ENCODE measurements at regions not wholly inside any gene's neighbourhood (a gene's known extent, or its start where the extent isn't known, plus 50 kb on each side); places are given as distances from the start of the nearest gene placed in this dataset.

- Mint-ChIP-seq H3K27ac (no peak overlapping the region), H3K27me3 (ENCODE audit: insufficient read depth, low read depth, poor library complexity) (no peaks in the 10 kb centered on the region), H3K9me3 (no peaks in the 10 kb centered on the region), H3K4me1 (peaks cover 12% of the 10 kb centered on the region), H3K36me3 (ENCODE audit: low read depth) (no peaks in the 10 kb centered on the region), H3K4me3 (no peak overlapping the region)
- H3K9me2 ChIP-seq (ENCODE audit: insufficient read depth), result 0 out of 2 replicates have a peak, but pooled peaks cover 3% of the 10 kb centered on the region
- H3K79me2 ChIP-seq (replicated peaks; ENCODE audit: insufficient read depth), result no peaks in the 10 kb centered on the region
- DNase-seq (ENCODE audit: low spot score) (no peak), ATAC-seq (no peak)
- H3K36me3 ChIP-seq (ENCODE audit: insufficient read depth), result no peaks in the 10 kb centered on the region
- H3K27me3 ChIP-seq (ENCODE audit: insufficient read depth), result no peaks in the 10 kb centered on the region
- H3F3A ChIP-seq (replicated peaks; ENCODE audit: low read depth), result no peaks in the 10 kb centered on the region
- no peak overlapping the region for H3K4me2 ChIP-seq
- no peak overlapping the region for H3K27ac ChIP-seq (ENCODE audit: low read depth)
- H3K4me1 ChIP-seq (ENCODE audit: insufficient read depth), result peaks cover 14% of the 10 kb centered on the region
- TF ChIP-seq ZNF462 (CRISPR knock-in tag; IDR thresholded peaks at IDR 0.05), result no peak
- TF ChIP-seq JUNB (IDR thresholded peaks at IDR 0.05; ENCODE audit: unreplicated experiment), result no peak
- no peak for TF ChIP-seq POLR2AphosphoS5 (IDR thresholded peaks at IDR 0.05; ENCODE audit: low read depth)
- H2AFZ ChIP-seq, result no peak overlapping the region
- H3K4me3 ChIP-seq, result no peak overlapping the region
- H4K20me1 ChIP-seq (replicated peaks; ENCODE audit: insufficient read depth), result no peaks in the 10 kb centered on the region
Measured at GRCh38 chr3:24812116-24812515, 317.5 kb upstream of the THRB start.

- Histone ChIP-seq H3K27ac (ENCODE audit: low read depth) (no peak overlapping the region), H3F3A (replicated peaks; ENCODE audit: low read depth) (no peaks in the 10 kb centered on the region), H4K20me1 (replicated peaks; ENCODE audit: insufficient read depth) (no peaks in the 10 kb centered on the region), H3K27me3 (ENCODE audit: insufficient read depth) (no peaks in the 10 kb centered on the region), H3K9me2 (ENCODE audit: insufficient read depth) (no peaks in the 10 kb centered on the region), H2AFZ (no peak overlapping the region), H3K79me2 (replicated peaks; ENCODE audit: insufficient read depth) (no peaks in the 10 kb centered on the region), H3K4me3 (no peak overlapping the region), H3K4me2 (no peak overlapping the region), H3K36me3 (ENCODE audit: insufficient read depth) (no peaks in the 10 kb centered on the region), H3K4me1 (ENCODE audit: insufficient read depth) (no peaks in the 10 kb centered on the region)
- DNase-seq (ENCODE audit: low spot score), result no peak
- no peak overlapping the region for H3K4me3 Mint-ChIP-seq
- no peak for ATAC-seq
- peaks cover 3% of the 10 kb centered on the region; the same call in 2 of the 3 replicates for H3K4me1 Mint-ChIP-seq
- no peak overlapping the region for H3K27ac Mint-ChIP-seq
- TF ChIP-seq, protein P1, sequence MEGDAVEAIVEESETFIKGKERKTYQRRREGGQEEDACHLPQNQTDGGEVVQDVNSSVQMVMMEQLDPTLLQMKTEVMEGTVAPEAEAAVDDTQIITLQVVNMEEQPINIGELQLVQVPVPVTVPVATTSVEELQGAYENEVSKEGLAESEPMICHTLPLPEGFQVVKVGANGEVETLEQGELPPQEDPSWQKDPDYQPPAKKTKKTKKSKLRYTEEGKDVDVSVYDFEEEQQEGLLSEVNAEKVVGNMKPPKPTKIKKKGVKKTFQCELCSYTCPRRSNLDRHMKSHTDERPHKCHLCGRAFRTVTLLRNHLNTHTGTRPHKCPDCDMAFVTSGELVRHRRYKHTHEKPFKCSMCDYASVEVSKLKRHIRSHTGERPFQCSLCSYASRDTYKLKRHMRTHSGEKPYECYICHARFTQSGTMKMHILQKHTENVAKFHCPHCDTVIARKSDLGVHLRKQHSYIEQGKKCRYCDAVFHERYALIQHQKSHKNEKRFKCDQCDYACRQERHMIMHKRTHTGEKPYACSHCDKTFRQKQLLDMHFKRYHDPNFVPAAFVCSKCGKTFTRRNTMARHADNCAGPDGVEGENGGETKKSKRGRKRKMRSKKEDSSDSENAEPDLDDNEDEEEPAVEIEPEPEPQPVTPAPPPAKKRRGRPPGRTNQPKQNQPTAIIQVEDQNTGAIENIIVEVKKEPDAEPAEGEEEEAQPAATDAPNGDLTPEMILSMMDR (conservative IDR thresholded peaks at IDR 0.05; ENCODE audit: low read depth in 2 of 2), result no peak
- TF ChIP-seq JUNB (IDR thresholded peaks at IDR 0.05; ENCODE audit: unreplicated experiment) (no peak), ETS1 (IDR thresholded peaks at IDR 0.05) (no peak), EZH2 (IDR thresholded peaks at IDR 0.05; ENCODE audit: low read depth, unreplicated experiment) (no peak), EZH2phosphoT487 (IDR thresholded peaks at IDR 0.05; ENCODE audit: unreplicated experiment) (no peak)
- no peaks in the 10 kb centered on the region for H3K9me3 Mint-ChIP-seq
- no peaks in the 10 kb centered on the region for H3K27me3 Mint-ChIP-seq (ENCODE audit: insufficient read depth, low read depth, poor library complexity)
- no peaks in the 10 kb centered on the region for H3K36me3 Mint-ChIP-seq (ENCODE audit: low read depth)
Measured at GRCh38 chr3:24818055-24818454, 323.4 kb upstream of the THRB start.
